Endothelial cell of umbilical vein (primary cell): ENCODE measurements at regions not wholly inside any gene's neighbourhood (a gene's known extent, or its start where the extent isn't known, plus 50 kb on each side); places are given as distances from the start of the nearest gene placed in this dataset.

Experiments used
- BruUV-seq: library from RNA; stranded (reverse); fragments of 400-500 nt; replicated peaks from 2 replicates; lab custom pipeline; 2021; lab: Mats Ljungman, UMichigan
- CTCF ChIA-PET: fragments of 300-600, 350-600 bp; sonication (Branson Sonifier 250); formaldehyde crosslinking; loops from one replicate; lab custom pipeline; 2021; ENCODE audit warnings: antibody characterized with exemption, inconsistent platforms; lab: Charles Lee
- POLR2A ChIA-PET: fragments of 300-600, 350-600 bp; sonication (Branson Sonifier 250); formaldehyde crosslinking; loops from one replicate; lab custom pipeline; 2021; ENCODE audit warnings: antibody characterized with exemption, inconsistent platforms; lab: Charles Lee
- DNase-seq: peaks from one replicate; pipeline ENCODE4 v3.0.0-alpha.2; 2011; ENCODE audit warnings: low read depth, low spot score
- FAIRE-seq: peaks from 2 replicates; lab custom pipeline; 2011; peaks lifted over from hg19 to GRCh38; lab: Jason Lieb, UNC
- H2AFZ ChIP-seq: 2 replicates; pipeline ENCODE4 v1.6.0; 2012; ENCODE audit warnings: low read depth, low read length, control low read depth, inconsistent platforms
- H3K27ac ChIP-seq: 2 replicates; pipeline ENCODE4 v1.5.1; 2011; ENCODE audit warnings: low read depth, mild to moderate bottlenecking, control low read depth, low read length, moderate library complexity; ENCODE audit not compliant: insufficient read depth
- H3K27me3 ChIP-seq, 2 experiments: 2 replicates each; pipeline versions ENCODE4 v1.6.0 to v1.6.1; 2011; ENCODE audit warnings: low read length in 2 of 2, mixed read lengths in 1 of 2; ENCODE audit not compliant: control insufficient read depth in 2 of 2, insufficient read depth in 2 of 2
- H3K36me3 ChIP-seq, 2 experiments: 2 replicates in 1 of 2; 3 replicates in 1 of 2; pipeline ENCODE4 v1.5.1; 2011; ENCODE audit warnings: low read length in 2 of 2, mild to moderate bottlenecking in 1 of 2, moderate library complexity in 1 of 2; ENCODE audit not compliant: control insufficient read depth in 2 of 2, insufficient read depth in 2 of 2; ENCODE audit errors: extremely low read depth in 1 of 2
- H3K4me1 ChIP-seq: 3 replicates; pipeline ENCODE4 v1.5.1; 2011; ENCODE audit warnings: mild to moderate bottlenecking, low read length; ENCODE audit not compliant: control insufficient read depth, insufficient read depth; ENCODE audit errors: extremely low read depth
- H3K4me2 ChIP-seq: 2 replicates; pipeline ENCODE4 v1.6.1; 2011; ENCODE audit warnings: low read length, control low read depth, mixed read lengths; ENCODE audit not compliant: insufficient read depth
- H3K4me3 ChIP-seq, 3 experiments: fragments of 200-600 bp in 1 of 3; sonication (generic), shearing (Covaris generic) in 1 of 3; replicated peaks in 1 of 3; 2 replicates each; pipeline ENCODE4 v1.5.1; 2011 to 2016; ENCODE audit warnings: control low read depth in 3 of 3, low read length in 3 of 3, mild to moderate bottlenecking in 2 of 3, inconsistent platforms in 1 of 3, low read depth in 1 of 3, moderate library complexity in 1 of 3; ENCODE audit not compliant: insufficient read depth in 1 of 3
- H3K79me2 ChIP-seq: 2 replicates; pipeline ENCODE4 v1.6.0; 2012; ENCODE audit warnings: low read length, inconsistent platforms; ENCODE audit not compliant: control insufficient read depth, insufficient read depth
- H3K9ac ChIP-seq: replicated peaks from 2 replicates; pipeline ENCODE3; 2011; ENCODE audit warnings: low read length, control low read depth; ENCODE audit not compliant: insufficient read depth; ENCODE audit errors: extremely low read depth
- H3K9me1 ChIP-seq: replicated peaks from 3 replicates; pipeline ENCODE4 v1.6.0; 2011; ENCODE audit warnings: mild to moderate bottlenecking, low read length; ENCODE audit not compliant: control insufficient read depth, insufficient read depth; ENCODE audit errors: extremely low read depth
- H3K9me3 ChIP-seq: replicated peaks from 2 replicates; pipeline ENCODE4 v1.5.1; 2012; ENCODE audit warnings: low read length, inconsistent platforms; ENCODE audit not compliant: control insufficient read depth, insufficient read depth
- H4K20me1 ChIP-seq: replicated peaks from 2 replicates; pipeline ENCODE3; 2011; ENCODE audit warnings: mild to moderate bottlenecking, low read length; ENCODE audit not compliant: control insufficient read depth, insufficient read depth; ENCODE audit errors: extremely low read depth
- CTCF ChIP-seq, 2 donors: IDR thresholded peaks; 1 replicate in 1 of 2; 2 replicates in 1 of 2; pipeline ENCODE4 v1.5.1; 2011; ENCODE audit warnings: low read length in 2 of 2, mild to moderate bottlenecking in 2 of 2, moderate library complexity in 2 of 2, control low read depth in 1 of 2, inconsistent platforms in 1 of 2, low read depth in 1 of 2; ENCODE audit not compliant: insufficient read depth in 1 of 2; ENCODE audit errors: extremely low read depth in 1 of 2
- EZH2 ChIP-seq: IDR thresholded peaks from 2 replicates; pipeline ENCODE4 v1.6.1; 2012; ENCODE audit warnings: borderline replicate concordance, low read depth, mild to moderate bottlenecking, moderate library complexity, low read length, inconsistent platforms; ENCODE audit not compliant: severe bottlenecking
- FOS ChIP-seq: IDR thresholded peaks from 2 replicates; pipeline ENCODE4 v1.6.1; 2011; ENCODE audit warnings: mild to moderate bottlenecking, low read length, moderate library complexity, borderline replicate concordance; ENCODE audit not compliant: insufficient read depth
- GATA2 ChIP-seq: IDR thresholded peaks from 2 replicates; pipeline ENCODE4 v1.7.0; 2011; ENCODE audit warnings: low read depth, mild to moderate bottlenecking, moderate library complexity, mixed read lengths, low read length; ENCODE audit not compliant: insufficient read length, insufficient read depth
- JUN ChIP-seq: IDR thresholded peaks from 2 replicates; pipeline ENCODE4 v1.6.1; 2011; ENCODE audit warnings: borderline replicate concordance, low read depth; ENCODE audit not compliant: insufficient read length, insufficient read depth
- MAX ChIP-seq: IDR thresholded peaks from 2 replicates; pipeline ENCODE4 v1.6.1; 2011; ENCODE audit not compliant: insufficient read depth, insufficient read length
- MYC ChIP-seq: IDR thresholded peaks from one replicate; pipeline ENCODE4 v1.6.1; 2011; ENCODE audit warnings: mild to moderate bottlenecking, low read depth, low read length
- POLR2A ChIP-seq: IDR thresholded peaks from 2 replicates; pipeline ENCODE4 v1.6.1; 2012; ENCODE audit warnings: low read depth, mild to moderate bottlenecking, control low read depth, low read length
- POLR2AphosphoS5 ChIP-seq: IDR thresholded peaks from 2 replicates; pipeline ENCODE4 v1.6.1; 2012; ENCODE audit warnings: low read depth, mild to moderate bottlenecking, control low read depth, low read length, moderate library complexity; ENCODE audit not compliant: insufficient read depth
- dilution Hi-C: fragments of 300-500 bp; cut with MboI; formaldehyde crosslinking; loops from one replicate; pipeline ENCODE4 v1.15.0; 2019; ENCODE audit warnings: low sequenced_read_pairs; ENCODE audit not compliant: extremely low pct_ligation_motif_present
- intact Hi-C: fragments of 100-400 bp; cut with micrococcal nuclease; formaldehyde crosslinking; loops from one replicate; pipeline ENCODE4 v1.10.0; 2022

GRCh38 chr5:170169996-170170395 lies 62.8 kb upstream of the C5orf58 start:
- no peaks in the 10 kb centered on the region for H3K4me1 ChIP-seq
- FAIRE-seq (no peak), DNase-seq (no peak)
- no TSS peak for BruUV-seq
- H3K9ac ChIP-seq = no peak overlapping the region
- TF ChIP-seq EZH2 (no peak), CTCF (IDR thresholded peaks at IDR 0.05; ENCODE audit: extremely low read depth in 1 of 2, insufficient read depth in 1 of 2, low read depth in 1 of 2, low read length in 2 of 2) (no peak), POLR2AphosphoS5 (no peak), POLR2A (no peak), MAX (no peak), FOS (no peak), MYC (no peak), GATA2 (no peak), JUN (no peak)
- no peaks in the 10 kb centered on the region for H3K9me1 ChIP-seq
- dilution Hi-C loops (no loop called here), intact Hi-C loops (no loop called here)
- no peaks in the 10 kb centered on the region for H3K79me2 ChIP-seq
- H4K20me1 ChIP-seq = no peaks in the 10 kb centered on the region
- ChIA-PET CTCF (interaction anchor here (1.3 to 2.9 kb wide), 3 partner anchors 14 to 469 kb away, joined by 3 to 14 read pairs (median 3); no protein-coding TSS in a partner anchor), POLR2A (no interaction called here)
- H3K4me3 ChIP-seq = no peak overlapping the region
- H3K27me3 ChIP-seq = no peaks in the 10 kb centered on the region
- no peak overlapping the region for H3K4me2 ChIP-seq
- no peak overlapping the region for H3K27ac ChIP-seq
- no peaks in the 10 kb centered on the region for H3K9me3 ChIP-seq
- no peak overlapping the region for H2AFZ ChIP-seq
- H3K36me3 ChIP-seq = no peaks in the 10 kb centered on the region
